DOHH2 (cell line): ENCODE measurements at regions not wholly inside any gene's neighbourhood (a gene's known extent, or its start where the extent isn't known, plus 50 kb on each side); places are given as distances from the start of the nearest gene placed in this dataset.

ENCODE experiments used
- H3F3A ChIP-seq: fragments of 200-600 bp; sonication (generic), shearing (Covaris generic); 2 replicates; pipeline ENCODE4 v1.6.0; 2016; ENCODE audit warnings: antibody characterized with exemption, mild to moderate bottlenecking; ENCODE audit not compliant: control insufficient read depth, insufficient read depth
- H3K27ac ChIP-seq: fragments of 200-600 bp; sonication (generic); 2 replicates; pipeline ENCODE4 v1.5.1; 2014; ENCODE audit warnings: low read depth, mild to moderate bottlenecking, low read length, moderate library complexity
- H3K27me3 ChIP-seq: fragments of 200-600 bp; sonication (generic); 2 replicates; pipeline ENCODE4 v1.6.1; 2014; ENCODE audit warnings: mild to moderate bottlenecking, low read length, mixed read lengths; ENCODE audit not compliant: control insufficient read depth
- H3K36me3 ChIP-seq: fragments of 200-600 bp; sonication (generic); 2 replicates; pipeline ENCODE4 v1.6.1; 2014; ENCODE audit warnings: mild to moderate bottlenecking, low read length, moderate library complexity, mixed read lengths; ENCODE audit not compliant: control insufficient read depth
- H3K4me1 ChIP-seq: fragments of 200-600 bp; sonication (generic); 2 replicates; pipeline ENCODE4 v1.6.1; 2014; ENCODE audit warnings: mild to moderate bottlenecking, low read length, mixed read lengths; ENCODE audit not compliant: control insufficient read depth
- H3K4me2 ChIP-seq: fragments of 200-600 bp; sonication (generic); 2 replicates; pipeline ENCODE4 v1.6.0; 2014; ENCODE audit warnings: mild to moderate bottlenecking, low read length, moderate library complexity
- H3K4me3 ChIP-seq: fragments of 200-600 bp; sonication (generic); 2 replicates; pipeline ENCODE4 v1.5.1; 2014; ENCODE audit warnings: mild to moderate bottlenecking, low read length, mixed read lengths
- H3K79me2 ChIP-seq: fragments of 200-600 bp; sonication (generic); 2 replicates; pipeline ENCODE4 v1.6.1; 2014; ENCODE audit warnings: mild to moderate bottlenecking, low read length, mixed read lengths; ENCODE audit not compliant: control insufficient read depth
- H3K9me2 ChIP-seq: fragments of 200-600 bp; sonication (generic); replicated peaks from 2 replicates; pipeline ENCODE4 v1.6.1; 2014; ENCODE audit warnings: mild to moderate bottlenecking, low read length, mixed read lengths; ENCODE audit not compliant: control insufficient read depth
- H3K9me3 ChIP-seq: fragments of 200-600 bp; sonication (generic); 2 replicates; pipeline ENCODE4 v1.6.1; 2014; ENCODE audit warnings: antibody characterized with exemption, low read length, mixed read lengths; ENCODE audit not compliant: control insufficient read depth, insufficient read depth
- H4K20me1 ChIP-seq: fragments of 200-600 bp; sonication (generic); 2 replicates; pipeline ENCODE4 v1.6.0; 2014; ENCODE audit warnings: low read depth, mild to moderate bottlenecking, antibody characterized with exemption, low read length, moderate library complexity; ENCODE audit not compliant: control insufficient read depth, insufficient read depth
- EZH2phosphoT487 ChIP-seq: fragments of 200-600 bp; sonication (generic); IDR thresholded peaks from 2 replicates; pipeline ENCODE4 v1.6.1; 2017; ENCODE audit warnings: borderline replicate concordance, mild to moderate bottlenecking, antibody characterized with exemption, low read length, moderate library complexity, mixed read lengths
- TF ChIP-seq, protein P1 (sequence below): fragments of 200-600 bp; sonication (generic); IDR thresholded peaks from one replicate; pipeline ENCODE4 v1.5.1; 2014; ENCODE audit warnings: antibody characterized with exemption, mild to moderate bottlenecking, low read depth, low read length; ENCODE audit not compliant: poor library complexity, severe bottlenecking

DNA sequence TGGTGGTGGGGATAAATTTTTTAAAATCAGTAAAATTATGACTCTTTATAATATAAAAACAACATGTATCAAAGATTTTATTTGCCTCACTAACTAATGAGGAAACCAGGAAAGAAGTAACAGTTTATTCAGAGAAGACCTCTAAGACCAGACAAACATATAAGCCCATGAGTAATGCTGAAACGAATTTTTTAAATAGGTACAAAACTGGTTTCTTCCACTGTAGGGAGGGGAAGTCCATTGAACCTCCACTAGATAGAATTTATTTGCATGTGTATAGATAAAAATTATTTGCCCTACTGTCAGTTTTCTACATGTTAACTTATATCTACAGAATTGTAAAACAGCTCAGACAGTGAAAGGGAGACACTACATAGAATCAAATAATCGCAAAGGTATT lies 86.8 kb downstream of the ZC3H11B start:
- no peaks in the 10 kb centered on the region for H3K9me3 ChIP-seq
- H4K20me1 ChIP-seq: no peaks in the 10 kb centered on the region
- H3K36me3 ChIP-seq: no peaks in the 10 kb centered on the region
- no peak overlapping the region for H3K4me3 ChIP-seq
- H3K9me2 ChIP-seq: no peaks in the 10 kb centered on the region
- H3K4me2 ChIP-seq: no peak overlapping the region
- no peaks in the 10 kb centered on the region for H3F3A ChIP-seq
- H3K79me2 ChIP-seq: no peaks in the 10 kb centered on the region
- no peak overlapping the region for H3K27ac ChIP-seq
- no peak for TF ChIP-seq EZH2phosphoT487
- TF ChIP-seq, protein P1, sequence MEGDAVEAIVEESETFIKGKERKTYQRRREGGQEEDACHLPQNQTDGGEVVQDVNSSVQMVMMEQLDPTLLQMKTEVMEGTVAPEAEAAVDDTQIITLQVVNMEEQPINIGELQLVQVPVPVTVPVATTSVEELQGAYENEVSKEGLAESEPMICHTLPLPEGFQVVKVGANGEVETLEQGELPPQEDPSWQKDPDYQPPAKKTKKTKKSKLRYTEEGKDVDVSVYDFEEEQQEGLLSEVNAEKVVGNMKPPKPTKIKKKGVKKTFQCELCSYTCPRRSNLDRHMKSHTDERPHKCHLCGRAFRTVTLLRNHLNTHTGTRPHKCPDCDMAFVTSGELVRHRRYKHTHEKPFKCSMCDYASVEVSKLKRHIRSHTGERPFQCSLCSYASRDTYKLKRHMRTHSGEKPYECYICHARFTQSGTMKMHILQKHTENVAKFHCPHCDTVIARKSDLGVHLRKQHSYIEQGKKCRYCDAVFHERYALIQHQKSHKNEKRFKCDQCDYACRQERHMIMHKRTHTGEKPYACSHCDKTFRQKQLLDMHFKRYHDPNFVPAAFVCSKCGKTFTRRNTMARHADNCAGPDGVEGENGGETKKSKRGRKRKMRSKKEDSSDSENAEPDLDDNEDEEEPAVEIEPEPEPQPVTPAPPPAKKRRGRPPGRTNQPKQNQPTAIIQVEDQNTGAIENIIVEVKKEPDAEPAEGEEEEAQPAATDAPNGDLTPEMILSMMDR: no peak
- no peaks in the 10 kb centered on the region for H3K27me3 ChIP-seq
- H3K4me1 ChIP-seq: no peaks in the 10 kb centered on the region

DNA sequence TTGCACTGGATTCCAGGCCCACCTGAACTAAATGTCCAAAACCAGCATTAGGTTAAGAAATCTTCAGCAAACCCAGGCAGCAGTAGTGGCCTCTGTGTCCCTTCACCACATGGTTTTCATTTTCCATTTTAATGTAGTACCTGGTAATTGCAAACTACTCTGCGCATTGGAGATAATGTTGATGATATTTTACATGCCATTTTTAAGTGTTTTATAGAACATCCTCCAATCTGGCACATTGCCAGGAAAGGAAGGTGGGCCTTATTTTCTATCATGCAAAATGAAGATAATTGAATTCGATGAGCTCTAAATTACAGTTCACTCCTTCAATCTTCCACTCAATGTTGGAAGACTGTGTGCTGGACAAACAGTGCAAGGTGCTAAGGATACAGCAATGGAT lies 89.5 kb downstream of the ZC3H11B start:
- TF ChIP-seq, protein P1: no peak
- no peak for TF ChIP-seq EZH2phosphoT487
- no peaks in the 10 kb centered on the region for H4K20me1 ChIP-seq
- H3K4me1 ChIP-seq: no peaks in the 10 kb centered on the region
- H3K4me3 ChIP-seq: no peak overlapping the region
- no peaks in the 10 kb centered on the region for H3K36me3 ChIP-seq
- H3K9me3 ChIP-seq: no peaks in the 10 kb centered on the region
- H3K27ac ChIP-seq: no peak overlapping the region
- no peaks in the 10 kb centered on the region for H3K79me2 ChIP-seq
- no peaks in the 10 kb centered on the region for H3K9me2 ChIP-seq
- H3F3A ChIP-seq: no peaks in the 10 kb centered on the region
- H3K4me2 ChIP-seq: no peak overlapping the region
- H3K27me3 ChIP-seq: no peaks in the 10 kb centered on the region

DNA sequence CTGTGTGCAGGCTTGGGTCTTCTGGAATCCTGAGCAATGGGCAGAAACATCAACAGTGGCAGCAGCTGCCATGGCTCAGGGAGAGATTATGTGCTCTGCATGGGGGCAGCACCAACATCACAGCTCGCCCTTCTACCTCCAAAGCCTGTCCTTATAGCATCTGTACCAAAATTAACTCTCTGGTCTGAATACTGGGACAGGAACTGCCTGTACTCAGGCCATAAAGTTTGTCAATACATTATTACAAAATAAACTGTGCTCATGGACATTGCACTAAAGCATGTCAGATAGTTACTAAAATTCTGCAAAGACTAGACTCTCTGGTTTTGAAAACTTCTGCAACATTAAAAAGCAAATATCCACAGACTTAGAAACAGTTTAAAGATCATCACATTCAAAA lies 91.6 kb downstream of the ZC3H11B start:
- Histone ChIP-seq H3K36me3 (no peaks in the 10 kb centered on the region), H4K20me1 (no peaks in the 10 kb centered on the region), H3K27me3 (no peaks in the 10 kb centered on the region), H3K4me3 (no peak overlapping the region), H3K4me1 (no peaks in the 10 kb centered on the region), H3K9me2 (no peaks in the 10 kb centered on the region), H3F3A (no peaks in the 10 kb centered on the region), H3K79me2 (no peaks in the 10 kb centered on the region), H3K9me3 (no peaks in the 10 kb centered on the region), H3K27ac (no peak overlapping the region), H3K4me2 (no peak overlapping the region)
- TF ChIP-seq, protein P1: no peak
- TF ChIP-seq EZH2phosphoT487: no peak

DNA sequence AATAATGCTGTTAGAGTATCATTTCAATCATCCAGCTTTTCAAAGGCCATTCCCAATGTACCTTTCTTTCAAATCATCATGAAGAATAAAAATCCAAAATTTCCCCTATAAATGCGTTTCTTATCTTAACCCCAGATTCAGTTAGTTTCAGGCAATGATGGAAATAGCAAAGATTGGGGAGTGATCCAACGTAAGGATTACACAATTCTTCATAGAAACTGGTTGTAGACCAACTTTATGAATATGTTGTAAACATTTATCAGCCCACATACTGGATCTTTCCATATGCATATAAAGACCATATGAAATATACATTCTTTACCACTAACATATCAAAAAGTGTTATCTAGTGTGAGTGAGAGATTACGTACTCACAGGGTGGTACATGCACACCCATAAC lies 92.7 kb downstream of the ZC3H11B start:
- no peak overlapping the region for H3K4me3 ChIP-seq
- no peaks in the 10 kb centered on the region for H3K4me1 ChIP-seq
- no peak overlapping the region for H3K27ac ChIP-seq
- no peaks in the 10 kb centered on the region for H3K36me3 ChIP-seq
- no peaks in the 10 kb centered on the region for H3K9me2 ChIP-seq
- no peak for TF ChIP-seq EZH2phosphoT487
- TF ChIP-seq, protein P1: no peak
- H3K27me3 ChIP-seq: no peaks in the 10 kb centered on the region
- H3K4me2 ChIP-seq: no peak overlapping the region
- H3K9me3 ChIP-seq: no peaks in the 10 kb centered on the region
- H3K79me2 ChIP-seq: no peaks in the 10 kb centered on the region
- H4K20me1 ChIP-seq: no peaks in the 10 kb centered on the region
- H3F3A ChIP-seq: no peaks in the 10 kb centered on the region
